Medulla oblongata (tissue), 1 donor: ENCODE measurements at regions not wholly inside any gene's neighbourhood (a gene's known extent, or its start where the extent isn't known, plus 50 kb on each side); places are given as distances from the start of the nearest gene placed in this dataset.
"Not testable (repeated sequence)": the region's sequence is repeated elsewhere in the genome, so short reads cannot be mapped to it uniquely, and the experiment has no call there.

Experiments
- DNase-seq: peaks from one replicate; pipeline ENCODE4 v3.0.0-alpha.2; 2015; ENCODE audit errors: extremely low spot score

DNA sequence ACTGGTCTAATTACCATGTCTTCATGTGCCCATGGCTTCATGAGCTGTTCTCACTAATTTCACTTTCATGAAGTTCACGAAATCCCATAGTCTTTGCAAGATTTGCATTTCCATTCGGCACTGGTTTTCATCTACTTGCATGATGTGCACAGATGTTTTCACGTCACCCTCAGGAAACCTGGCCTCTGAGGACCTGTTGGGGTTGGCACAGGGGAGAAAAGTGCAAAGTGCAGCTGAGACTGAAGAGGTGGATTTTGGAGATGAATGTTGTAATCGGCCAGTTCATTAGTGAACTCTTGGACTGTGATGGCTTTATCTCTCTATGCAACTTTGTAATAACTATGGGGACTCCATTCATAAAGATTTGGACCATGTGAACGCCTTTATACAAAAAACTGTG is 80.2 kb upstream of the SULF2 start:
- no peak for DNase-seq

DNA sequence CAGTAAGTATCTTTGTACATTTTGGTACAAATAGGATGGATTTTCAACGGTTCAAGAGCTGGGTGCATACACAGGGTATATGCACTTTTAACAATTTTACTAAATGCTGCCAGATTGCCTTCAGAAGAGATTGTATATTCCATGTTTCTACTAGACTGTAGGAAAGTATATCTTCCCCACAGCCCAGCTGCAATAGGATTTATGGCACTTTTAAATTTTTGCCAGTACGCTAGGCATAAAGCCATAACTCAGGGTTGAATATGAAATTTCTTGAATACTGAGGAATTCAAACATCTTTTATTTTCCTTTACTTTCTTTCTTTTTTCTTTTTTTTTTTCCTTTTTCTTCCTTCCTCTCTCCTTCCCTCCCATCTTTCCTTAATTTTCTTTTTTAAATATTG is 78.7 kb upstream of the SULF2 start:
- DNase-seq, result no peak

DNA sequence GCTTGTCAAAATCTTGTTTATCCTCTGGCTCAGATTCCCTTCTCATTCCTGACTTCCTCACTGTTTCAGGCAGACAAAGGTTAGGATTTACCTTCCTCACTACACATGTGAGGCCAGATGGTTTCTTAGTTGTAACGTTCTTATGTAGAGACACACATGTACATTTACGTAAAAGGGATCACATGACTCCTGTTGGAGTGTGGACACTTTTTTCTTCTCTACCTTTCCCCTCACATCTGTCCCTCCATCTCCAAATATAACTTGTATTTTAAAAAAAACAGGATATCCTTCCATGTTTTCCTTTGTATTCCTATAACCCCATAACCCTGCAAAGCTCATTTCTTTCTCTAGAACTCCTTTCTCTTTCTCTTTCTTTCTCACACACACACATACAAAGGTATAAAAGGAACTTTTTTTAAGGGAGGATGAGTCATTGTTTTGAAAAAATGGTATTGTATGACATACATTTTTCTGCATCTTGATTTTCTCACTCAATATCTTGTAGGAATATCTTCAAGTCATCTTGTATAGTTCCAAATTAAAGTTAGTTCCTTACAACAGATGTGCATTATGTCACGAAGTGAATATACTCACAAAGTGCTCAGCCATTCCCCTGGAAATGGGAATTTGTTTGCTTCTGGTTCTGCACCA is 78.2 kb upstream of the SULF2 start:
- DNase-seq, result no peak

DNA sequence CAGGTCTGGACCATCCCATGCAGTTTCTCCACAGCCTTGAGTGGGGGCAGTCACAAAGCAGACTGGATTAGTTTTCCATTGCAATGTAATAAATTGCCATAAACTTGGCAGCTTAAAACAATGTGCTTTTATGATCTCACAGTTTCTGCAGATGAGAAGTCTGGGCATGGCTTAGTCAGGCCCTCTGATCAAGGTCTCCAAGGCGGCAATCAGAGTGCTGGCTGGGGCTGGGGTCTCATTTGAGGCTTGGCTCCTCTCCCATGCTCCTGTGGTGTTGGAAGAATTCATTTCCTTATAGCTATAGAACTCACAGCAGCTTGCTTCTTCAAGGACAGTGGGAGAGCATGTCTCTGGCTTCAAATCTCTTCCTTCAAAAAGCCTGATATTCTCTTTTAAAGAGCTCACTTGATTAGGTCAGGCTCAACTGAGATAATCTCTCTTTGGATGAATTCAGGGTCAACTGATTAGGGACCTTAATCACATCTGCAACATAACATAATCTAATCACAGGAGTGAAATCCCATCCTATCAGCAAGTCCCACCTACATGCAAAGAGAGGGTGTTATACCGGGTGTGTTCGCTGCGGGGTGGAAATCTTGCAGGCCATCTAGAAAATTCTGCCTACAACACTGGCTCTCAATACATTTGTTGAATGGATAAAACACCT is 77.4 kb upstream of the SULF2 start:
- no peak for DNase-seq

DNA sequence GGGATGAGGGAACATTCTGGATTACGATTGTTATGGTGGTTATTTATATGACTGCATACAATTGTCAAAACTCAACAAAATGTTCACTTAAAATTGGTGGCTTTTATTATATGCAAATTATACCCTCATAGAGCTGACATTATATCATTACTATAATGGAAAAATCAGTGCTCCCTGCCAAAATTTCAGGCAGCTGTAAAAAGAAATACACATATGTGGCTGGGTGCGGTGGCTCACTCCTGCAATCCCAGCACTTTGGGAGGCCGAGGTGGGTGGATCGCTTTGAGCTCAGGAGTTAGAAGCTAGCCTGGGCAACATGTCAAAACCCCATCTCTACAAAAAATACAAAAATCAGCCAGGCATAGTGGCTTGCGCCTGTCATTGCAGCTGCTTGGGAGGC is 75.8 kb upstream of the SULF2 start:
- DNase-seq, result no peak

DNA sequence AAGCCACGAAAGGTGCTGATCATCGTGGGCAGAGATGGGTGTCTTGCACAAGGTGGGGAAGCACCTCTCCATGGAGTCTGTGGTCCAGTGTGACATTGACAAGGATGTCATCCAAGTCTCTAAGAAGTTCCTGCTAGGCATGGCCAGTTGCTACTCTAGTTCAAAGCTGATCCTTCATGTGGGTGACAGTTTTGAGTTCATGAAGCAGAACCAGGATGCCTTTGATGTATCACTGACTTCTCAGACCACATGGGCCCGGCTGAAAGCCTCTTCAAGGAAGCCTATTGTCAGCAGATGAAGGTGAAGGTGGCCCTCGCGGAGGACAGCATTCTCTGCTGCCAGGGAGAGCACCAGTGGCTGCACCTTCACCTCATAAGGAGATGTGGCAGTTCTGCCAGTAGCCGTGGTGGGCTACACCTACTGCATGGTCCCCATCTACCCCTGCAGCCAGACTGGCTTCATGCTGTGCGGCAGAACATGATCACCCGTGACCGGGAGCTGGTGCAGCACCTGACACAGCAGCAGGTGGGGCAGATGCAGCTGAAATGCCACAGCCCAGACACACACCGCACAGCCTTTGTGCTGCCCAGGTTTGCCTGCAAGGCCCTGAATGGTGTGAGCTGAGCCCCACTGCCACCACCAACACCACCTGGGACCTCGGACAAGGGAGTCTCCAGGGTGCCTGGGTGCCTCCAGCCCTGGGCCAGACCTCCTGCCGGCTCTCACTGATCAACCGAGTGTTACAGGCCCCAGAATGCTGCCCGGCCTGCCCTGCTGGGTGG is 75.0 kb upstream of the SULF2 start:
- no peak for DNase-seq

DNA sequence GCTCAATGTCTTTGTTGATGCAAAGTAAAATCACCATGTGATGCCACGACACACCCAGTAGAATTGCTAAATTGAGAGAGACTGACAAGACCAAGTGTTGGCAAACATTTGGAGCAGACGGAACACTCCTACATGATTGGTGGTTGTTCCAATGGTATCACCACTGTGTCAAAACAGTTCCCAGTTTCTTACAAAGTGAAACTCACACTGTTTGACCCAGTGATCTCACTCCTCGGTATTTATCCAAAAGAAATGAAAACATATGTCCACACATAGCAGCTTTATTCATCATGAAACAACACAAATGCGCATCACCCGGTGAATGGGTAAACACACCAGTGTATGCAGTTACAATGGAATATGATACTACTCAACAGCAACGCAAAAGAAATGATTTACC is 74.0 kb upstream of the SULF2 start:
- no peak for DNase-seq

DNA sequence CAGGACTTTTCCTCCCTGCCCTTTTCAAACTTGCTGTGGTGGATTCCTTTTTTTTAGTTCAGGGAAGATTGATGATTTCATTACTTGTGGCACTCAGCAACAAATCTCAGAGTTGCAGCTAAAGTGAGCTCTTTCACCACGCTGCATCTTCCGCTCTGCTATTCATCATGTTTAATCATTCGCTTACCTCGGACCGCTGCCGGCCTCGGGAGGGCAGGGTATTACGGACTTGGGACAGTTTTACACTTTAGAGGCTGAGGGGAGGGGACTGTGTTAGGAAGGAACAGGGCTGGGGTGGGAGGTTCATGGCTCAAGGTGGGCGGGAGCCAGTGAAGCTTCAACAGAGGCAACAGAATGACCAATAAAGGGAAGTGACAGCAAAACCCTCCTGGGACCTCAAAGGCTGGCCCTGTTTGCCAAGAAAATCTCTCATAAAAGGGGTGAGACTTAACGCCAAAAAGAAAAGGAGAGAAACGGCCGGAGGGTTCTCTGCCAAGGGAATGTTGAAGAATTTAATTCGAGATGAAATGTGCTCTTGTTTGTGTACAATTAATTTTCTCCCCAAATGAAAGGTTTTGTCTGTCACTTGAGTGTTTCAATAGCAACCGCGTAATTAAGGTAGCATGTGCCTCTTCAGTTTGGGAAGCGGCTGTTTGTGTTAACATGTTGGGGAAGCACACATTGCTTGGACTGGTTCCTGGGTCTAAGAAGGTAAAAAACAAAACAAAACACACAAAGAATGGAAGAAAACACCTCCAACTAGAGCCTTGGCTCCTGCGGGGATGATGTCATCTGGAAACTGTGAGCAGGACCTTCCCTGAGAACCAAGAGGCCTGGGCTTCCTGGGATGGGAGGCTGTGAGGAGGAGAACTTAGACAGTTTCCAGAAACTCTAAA is 72.5 kb upstream of the SULF2 start:
- DNase-seq, result peak; percentile 38

DNA sequence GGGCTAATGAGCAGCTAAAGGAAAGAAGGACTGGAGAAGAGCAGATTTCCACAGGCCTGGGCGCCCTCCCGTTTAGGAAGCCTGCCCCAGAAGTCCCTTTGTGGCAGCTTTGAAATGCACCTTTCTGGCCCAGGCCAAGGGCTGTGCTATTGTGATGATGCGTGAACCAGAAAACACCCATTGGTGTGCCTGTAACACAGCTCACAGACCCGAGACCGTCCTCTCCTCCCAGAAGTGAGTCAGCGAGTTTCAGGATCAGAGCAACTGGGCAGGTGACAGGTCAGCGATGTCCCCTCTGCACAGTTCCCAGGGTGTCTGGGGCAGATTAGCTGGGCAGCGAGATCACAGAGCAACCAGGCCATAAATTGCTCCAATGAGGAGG is 71.9 kb upstream of the SULF2 start:
- DNase-seq, result no peak

DNA sequence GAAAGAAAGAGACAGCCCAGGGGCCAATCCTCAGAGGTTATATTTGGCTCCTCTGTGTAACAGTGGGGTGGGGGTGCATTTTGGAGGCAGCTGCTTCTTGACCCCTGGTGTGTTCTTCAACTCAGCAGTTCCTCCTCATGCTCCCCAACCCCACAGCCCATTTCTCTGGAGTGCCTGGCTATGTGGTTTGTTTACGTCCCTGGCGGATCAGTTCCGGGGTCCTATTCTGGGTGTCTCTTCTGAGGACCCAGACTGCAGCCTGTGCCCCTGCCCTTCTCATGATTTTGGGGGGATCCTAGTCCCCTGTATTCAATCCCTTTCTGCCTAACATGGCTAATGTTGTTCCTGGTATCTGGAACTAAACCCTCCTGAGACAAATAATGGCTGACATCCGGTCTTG is 70.5 kb upstream of the SULF2 start:
- no peak for DNase-seq

DNA sequence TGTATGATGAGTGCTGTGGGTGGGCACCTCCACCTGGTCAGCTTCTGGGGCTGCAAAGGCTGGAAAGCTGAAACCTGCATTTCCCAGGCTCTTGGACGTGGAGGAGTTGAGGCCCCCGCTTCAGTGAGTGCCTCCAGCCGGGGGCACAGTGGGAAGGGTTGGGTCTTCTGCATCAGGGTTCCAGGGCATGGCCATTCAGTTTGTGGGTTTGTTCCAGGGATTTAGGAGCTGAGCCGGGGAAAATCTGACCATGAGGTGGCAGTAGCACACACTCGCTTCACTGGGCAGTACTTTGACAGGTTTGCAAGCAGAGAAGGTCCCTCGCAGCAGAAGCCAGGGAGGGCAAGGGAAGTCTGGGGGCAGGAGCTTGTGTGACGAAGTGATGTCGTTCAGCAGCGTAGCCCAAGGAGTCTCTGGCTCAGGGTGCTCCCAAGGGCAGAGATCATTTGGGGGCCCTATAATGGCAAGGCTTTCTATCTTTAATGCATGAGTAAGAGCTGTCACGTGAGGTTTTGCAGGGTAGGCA is 69.5 kb upstream of the SULF2 start:
- DNase-seq, result no peak

DNA sequence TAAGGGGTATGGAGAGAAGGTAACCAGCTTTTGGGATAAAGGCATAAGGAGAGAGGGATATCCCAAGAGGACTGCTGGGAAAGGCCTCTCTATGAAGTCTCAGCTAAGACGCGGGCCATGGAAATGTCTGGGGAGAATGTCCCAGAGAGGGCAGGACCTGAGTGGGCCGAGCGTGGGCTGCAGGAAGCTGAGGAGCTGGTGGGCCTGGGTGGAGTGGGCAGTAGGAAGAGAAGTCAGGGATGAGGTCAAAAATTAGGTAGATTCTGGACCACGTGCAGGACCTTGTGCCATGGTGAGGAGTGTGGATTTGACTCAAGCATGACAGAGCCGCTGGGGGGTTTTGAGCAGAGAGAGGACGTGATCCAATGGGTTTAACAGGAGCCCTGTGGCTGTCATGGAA is 66.5 kb upstream of the SULF2 start:
- no peak for DNase-seq

DNA sequence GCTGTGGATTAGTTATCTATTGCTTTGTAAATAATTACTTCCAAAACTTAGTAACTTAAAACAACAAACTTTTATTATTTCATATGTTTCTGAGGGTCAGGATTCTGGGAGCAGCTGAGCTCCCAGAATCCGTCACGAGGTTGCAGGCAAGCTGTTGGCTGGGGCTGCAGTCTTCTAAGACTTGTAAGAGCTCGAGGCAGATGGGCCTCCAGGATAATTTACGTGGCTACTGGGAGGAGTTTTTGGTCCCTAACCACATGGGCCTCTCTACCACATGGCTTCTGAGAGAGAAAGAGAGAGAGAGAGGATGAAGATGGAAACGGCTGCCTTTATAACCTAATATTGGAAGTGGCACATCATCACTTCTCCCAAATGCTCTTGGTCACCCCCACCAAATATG is 64.9 kb upstream of the SULF2 start:
- DNase-seq, result no peak

DNA sequence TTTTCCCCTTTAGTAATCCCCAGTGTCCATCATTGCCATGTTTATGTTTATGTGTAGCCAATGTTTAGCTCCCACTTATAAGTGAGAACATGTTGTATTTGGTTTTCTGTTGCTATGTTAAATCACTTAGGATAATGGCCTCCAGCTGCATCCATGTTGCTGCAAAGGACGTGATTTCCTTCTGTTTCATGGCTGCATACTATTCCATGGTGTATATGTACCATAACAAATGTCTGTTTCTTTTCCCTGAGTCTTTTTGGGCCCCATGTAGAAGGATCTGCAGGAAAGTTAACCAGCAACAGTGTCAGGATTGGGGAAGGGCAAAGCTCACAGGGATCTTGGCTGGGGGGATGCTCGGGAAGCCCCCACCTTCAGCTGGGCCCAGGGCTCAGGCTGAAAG is 64.3 kb upstream of the SULF2 start:
- no peak for DNase-seq

DNA sequence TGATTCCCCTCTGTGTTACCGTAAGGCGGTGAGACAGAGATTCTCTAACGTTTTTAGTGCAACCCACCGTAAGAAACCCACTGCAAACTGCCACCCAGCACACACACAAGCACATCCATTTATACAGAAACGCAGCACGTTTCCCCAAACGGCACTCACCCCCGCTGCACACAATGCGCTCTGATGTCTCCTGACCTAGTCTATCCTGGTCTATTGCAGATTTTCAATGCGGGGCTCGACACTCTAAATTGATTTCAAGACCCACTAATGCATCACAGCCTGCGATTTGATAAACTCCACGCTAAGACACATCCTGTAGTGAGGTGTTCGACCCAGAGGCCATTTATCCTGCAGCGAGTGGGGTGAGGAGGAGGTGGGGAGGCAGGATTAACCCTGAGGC is 63.7 kb upstream of the SULF2 start:
- DNase-seq, result no peak

DNA sequence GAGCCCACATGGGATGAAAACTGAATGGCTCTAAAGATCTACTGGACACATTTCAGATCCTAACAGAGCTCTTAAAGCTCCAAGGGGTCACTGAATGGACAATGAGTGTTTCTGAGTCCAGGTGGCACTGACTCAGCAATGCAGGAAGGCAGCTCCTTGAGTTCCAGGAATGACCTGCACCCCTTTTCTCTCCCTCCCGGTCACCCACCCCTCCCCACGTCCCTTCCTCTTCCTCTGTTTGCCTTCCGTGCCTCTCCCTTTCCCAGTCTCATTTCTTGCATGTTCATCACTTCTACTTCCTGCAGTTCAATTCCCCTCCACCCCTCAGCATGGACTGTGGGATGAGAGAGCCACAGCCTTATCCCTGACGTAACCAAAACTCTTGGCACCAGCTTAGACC is 63.3 kb upstream of the SULF2 start:
- DNase-seq, result not testable (repeated sequence)

DNA sequence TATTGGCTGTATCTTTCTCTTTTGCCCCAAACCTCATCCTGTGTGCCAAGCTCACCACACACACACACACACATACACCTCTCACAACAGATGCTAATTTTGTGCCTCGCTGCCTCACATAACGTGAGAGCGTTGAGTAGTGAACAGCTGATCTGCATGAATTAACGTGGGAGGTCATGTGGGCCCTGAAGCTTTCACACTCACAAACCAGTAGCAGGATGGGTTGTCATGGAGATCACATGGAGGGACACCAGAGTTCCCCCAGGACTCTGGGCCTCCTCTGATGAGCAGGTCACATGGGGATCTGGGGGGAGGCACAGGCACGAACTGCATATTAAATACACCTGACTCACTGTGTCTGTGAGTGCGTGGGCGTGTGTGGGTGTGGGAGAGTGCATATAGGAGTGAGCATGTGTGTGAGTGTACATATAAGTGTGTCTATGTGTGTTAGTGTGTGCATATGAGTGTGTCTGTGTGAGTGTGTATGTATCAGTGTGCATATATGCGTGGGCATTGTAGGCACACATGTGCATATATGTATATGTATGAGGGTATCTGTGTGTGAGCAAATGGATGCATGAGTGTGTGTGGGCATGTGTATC is 62.7 kb upstream of the SULF2 start:
- no peak for DNase-seq

DNA sequence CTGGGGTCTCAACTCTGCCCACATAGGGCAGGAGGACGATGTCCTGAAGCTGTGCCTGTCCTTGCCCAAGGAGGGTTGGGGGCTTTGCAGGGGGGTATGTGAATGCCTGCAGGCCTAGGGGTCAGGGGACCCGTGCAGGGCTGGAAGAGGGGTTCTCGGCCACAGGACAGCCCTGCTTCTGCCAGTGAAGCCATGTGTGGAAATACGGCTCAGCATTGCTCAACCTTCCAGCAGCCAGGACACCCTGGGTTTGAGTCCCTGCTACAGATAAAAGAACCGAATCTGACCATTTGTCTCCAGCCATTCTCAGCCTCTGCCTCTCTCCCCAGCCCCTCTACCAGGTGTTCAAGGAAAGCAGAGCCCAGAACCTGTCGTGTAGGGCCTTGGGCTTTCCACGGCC is 61.9 kb upstream of the SULF2 start:
- DNase-seq, result not testable (repeated sequence)

DNA sequence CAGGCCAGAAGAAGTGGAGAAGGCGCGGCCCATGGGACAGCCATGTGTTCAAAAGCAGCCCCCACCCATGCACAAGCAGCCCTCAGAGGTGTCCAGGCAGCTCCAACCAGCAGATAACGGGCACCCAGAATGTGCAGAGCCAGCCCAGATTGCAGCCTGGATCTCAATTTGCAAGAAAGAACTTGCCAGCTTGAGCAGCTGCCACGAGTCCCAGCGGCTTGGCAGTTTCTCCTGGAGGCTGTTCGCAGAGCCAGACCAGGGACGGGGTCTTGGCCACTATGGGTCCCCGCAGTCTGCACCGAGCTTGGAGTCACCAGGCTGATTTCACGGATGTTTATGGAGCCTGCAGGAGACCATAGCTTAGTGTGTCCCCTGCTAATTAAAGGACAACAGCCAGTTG is 61.4 kb upstream of the SULF2 start:
- peak; percentile 31 for DNase-seq

DNA sequence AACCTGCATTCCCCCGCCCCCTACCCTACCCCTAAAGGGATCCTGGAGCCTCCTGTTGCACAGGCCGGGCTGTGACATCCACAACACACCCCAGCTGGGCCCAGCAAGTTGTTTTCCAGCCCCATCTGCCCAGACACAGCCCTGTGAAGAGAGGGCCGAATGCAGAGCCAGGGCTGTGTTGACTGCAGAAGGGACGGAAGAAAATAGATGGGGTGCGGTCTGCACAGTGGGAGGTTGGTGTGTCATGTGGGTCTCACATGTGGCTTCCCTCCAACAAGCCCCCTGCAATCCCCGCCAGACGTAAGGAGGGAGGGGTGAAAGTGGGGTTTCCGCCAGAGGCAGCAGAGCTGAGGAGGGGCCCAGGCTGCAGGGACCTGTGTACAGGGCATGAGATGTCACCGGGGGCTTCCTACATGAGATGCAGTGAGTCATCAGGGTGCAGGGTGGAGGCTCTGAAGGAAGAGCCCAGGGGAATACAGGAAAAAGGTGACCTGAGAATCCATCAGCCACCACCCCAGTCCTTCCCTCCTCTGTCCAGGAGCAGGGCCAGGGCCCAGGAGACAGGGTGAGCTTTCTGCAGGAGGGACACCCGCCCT is 60.2 kb upstream of the SULF2 start:
- not testable (repeated sequence) for DNase-seq

DNA sequence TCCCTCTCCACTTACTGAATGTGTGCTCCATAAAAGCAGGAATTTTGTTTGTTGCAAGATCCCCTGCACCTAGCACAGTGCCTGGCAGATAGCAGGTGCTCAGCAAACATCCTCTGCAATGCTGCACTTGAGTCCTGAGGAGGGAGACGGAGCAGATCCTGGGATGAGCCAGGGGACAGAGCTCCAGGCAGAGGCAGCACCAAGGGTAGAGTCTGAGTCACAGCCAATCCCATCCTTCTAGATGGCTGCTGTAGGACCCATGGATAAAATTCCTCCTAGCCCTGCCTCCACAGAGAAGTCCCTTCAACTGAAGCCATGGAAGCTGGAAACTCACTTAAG is 59.3 kb upstream of the SULF2 start:
- DNase-seq, result not testable (repeated sequence)
